Testis (tissue), 2 donors: ENCODE measurements at regions not wholly inside any gene's neighbourhood (a gene's known extent, or its start where the extent isn't known, plus 50 kb on each side); places are given as distances from the start of the nearest gene placed in this dataset.

ENCODE experiments used
- DNase-seq: peaks from one replicate; pipeline ENCODE4 v3.0.0-alpha.2; 2019
- H3K27ac ChIP-seq, 2 donors: fragments of 200-600 bp; sonication (generic); one replicate each; pipeline ENCODE4 v1.5.1; 2019
- H3K27me3 ChIP-seq: fragments of 200-600 bp; sonication (generic); one replicate; pipeline ENCODE4 v1.5.1; 2019
- H3K36me3 ChIP-seq: fragments of 200-600 bp; sonication (generic); one replicate; pipeline ENCODE4 v1.5.1; 2017; ENCODE audit warnings: low read depth; ENCODE audit errors: missing control alignments
- H3K4me1 ChIP-seq: fragments of 200-600 bp; sonication (generic); one replicate; pipeline ENCODE4 v1.5.1; 2019
- H3K4me3 ChIP-seq, 2 donors: fragments of 200-600 bp; sonication (generic); one replicate each; pipeline ENCODE4 v1.5.1; 2017 to 2019
- H3K9me3 ChIP-seq: fragments of 200-600 bp; sonication (generic); one replicate; pipeline ENCODE4 v1.5.1; 2017
- POLR2A ChIP-seq: fragments of 450-650 bp; IDR thresholded peaks from one replicate; pipeline ENCODE4 v1.6.1; 2017; ENCODE audit warnings: antibody characterized with exemption, mild to moderate bottlenecking, moderate library complexity
- WGBS, 2 donors: methylation state at CpG; one replicate each; pipeline ENCODE4 v1.1.5; 2018; 5-methylcytosine and 5-hydroxymethylcytosine counted together
- intact Hi-C: fragments of 100-400 bp; cut with DNase I; formaldehyde crosslinking; loops from one replicate; pipeline ENCODE4 v1.15.1; 2023; ENCODE audit warnings: low total_unique reads
- TF ChIP-seq, protein P1 (sequence below), 3 experiments: fragments of 450-650 bp in 2 of 3; fragments of 200-600 bp in 1 of 3; sonication (generic) in 1 of 3; IDR thresholded peaks; one replicate each; pipeline ENCODE4 v1.5.1; 2016 to 2019; ENCODE audit warnings: antibody characterized with exemption in 3 of 3, mild to moderate bottlenecking in 2 of 3, moderate library complexity in 1 of 3

DNA sequence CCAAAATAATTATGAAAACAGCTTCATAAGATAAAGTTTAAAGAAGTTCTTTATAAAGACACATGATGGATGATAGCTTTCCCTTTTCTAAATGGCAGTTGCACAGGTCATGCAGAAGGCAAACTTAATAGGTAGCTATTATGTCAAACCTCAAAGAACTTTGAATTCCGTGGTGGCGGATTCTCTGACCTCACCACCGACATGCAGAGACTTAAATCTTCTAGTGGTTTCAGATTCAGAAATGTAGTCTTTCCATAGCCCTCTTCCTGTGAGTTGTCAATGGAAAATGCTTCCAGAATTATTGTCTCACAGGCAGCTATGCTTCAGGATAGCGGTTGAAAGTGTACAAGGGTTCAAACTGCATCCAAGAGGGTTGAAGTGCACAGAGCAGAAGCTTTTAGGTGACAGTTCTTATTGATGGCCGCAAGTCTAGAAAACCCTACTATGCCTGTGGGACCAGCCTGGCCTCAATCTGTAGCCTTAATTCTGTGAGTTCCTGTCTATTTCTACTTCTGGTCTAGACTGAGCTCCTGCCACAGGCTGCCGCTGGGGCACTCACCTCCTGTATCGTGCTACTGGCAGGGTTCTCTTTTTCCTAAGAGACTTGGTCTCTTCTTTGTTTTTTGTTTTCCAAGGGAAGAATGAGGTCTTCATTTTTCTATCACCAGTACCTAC is 117.0 kb upstream of the ERRFI1 start:
- intact Hi-C loops = no loop called here
- 70 to 72% methylated on average over 7 of the region's 7 CpGs for WGBS, 2 donors
- Histone ChIP-seq H3K9me3 (no peaks in the 10 kb centered on the region), H3K36me3 (no peaks in the 10 kb centered on the region), H3K4me3 (no peak overlapping the region), H3K27me3 (no peaks in the 10 kb centered on the region), H3K4me1 (no peaks in the 10 kb centered on the region), H3K27ac (no peak overlapping the region)
- no peak for DNase-seq
- no peak for TF ChIP-seq POLR2A
- TF ChIP-seq, protein P1, sequence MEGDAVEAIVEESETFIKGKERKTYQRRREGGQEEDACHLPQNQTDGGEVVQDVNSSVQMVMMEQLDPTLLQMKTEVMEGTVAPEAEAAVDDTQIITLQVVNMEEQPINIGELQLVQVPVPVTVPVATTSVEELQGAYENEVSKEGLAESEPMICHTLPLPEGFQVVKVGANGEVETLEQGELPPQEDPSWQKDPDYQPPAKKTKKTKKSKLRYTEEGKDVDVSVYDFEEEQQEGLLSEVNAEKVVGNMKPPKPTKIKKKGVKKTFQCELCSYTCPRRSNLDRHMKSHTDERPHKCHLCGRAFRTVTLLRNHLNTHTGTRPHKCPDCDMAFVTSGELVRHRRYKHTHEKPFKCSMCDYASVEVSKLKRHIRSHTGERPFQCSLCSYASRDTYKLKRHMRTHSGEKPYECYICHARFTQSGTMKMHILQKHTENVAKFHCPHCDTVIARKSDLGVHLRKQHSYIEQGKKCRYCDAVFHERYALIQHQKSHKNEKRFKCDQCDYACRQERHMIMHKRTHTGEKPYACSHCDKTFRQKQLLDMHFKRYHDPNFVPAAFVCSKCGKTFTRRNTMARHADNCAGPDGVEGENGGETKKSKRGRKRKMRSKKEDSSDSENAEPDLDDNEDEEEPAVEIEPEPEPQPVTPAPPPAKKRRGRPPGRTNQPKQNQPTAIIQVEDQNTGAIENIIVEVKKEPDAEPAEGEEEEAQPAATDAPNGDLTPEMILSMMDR (IDR thresholded peaks at IDR 0.05) = no peak

- Histone ChIP-seq H3K27ac (no peak overlapping the region), H3K27me3 (no peaks in the 10 kb centered on the region), H3K9me3 (no peaks in the 10 kb centered on the region), H3K4me1 (peaks cover 3% of the 10 kb centered on the region), H3K4me3 (no peak overlapping the region), H3K36me3 (no peaks in the 10 kb centered on the region)
- TF ChIP-seq, protein P1 (IDR thresholded peaks at IDR 0.05) = no peak
- TF ChIP-seq POLR2A = no peak
- no peak for DNase-seq
- WGBS, 2 donors = 93 to 98% methylated on average over 11 of the region's 11 CpGs
- intact Hi-C loops = no loop called here
Observed at GRCh38 chr1:8139941-8140340, 113.8 kb upstream of the ERRFI1 start.

GRCh38 chr1:8139383-8139782 is 113.3 kb upstream of the ERRFI1 start:
- WGBS, 2 donors = 92 to 97% methylated on average over 6 of the region's 6 CpGs
- TF ChIP-seq, protein P1 (IDR thresholded peaks at IDR 0.05) = no peak
- TF ChIP-seq POLR2A = no peak
- no peaks in the 10 kb centered on the region for H3K9me3 ChIP-seq
- no peak overlapping the region for H3K4me3 ChIP-seq
- peaks cover 8% of the 10 kb centered on the region for H3K4me1 ChIP-seq
- H3K27me3 ChIP-seq = no peaks in the 10 kb centered on the region
- DNase-seq = no peak
- intact Hi-C loops = no loop called here
- no peaks in the 10 kb centered on the region for H3K36me3 ChIP-seq
- no peak overlapping the region for H3K27ac ChIP-seq

DNA sequence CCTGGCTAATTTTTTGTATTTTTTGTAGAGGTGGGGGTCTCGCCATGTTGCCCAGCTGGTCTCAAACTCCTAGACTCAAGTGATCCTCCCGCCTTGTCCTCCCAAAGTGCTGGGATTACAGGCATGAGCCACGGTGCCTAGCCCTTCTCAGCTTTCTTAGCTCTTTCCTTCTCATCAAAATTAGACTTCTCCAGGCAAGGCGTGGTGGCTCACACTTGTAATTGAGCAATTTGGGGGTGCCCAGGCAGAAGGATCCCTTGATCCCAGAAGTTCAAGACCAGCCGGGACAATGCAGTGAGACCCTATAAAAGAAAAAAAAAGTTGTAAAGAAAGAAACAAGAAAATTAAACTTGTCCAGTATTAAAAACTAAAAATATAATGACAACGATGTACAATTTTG is 112.6 kb upstream of the ERRFI1 start:
- TF ChIP-seq, protein P1 (IDR thresholded peaks at IDR 0.05) = no peak
- TF ChIP-seq POLR2A = no peak
- WGBS, 2 donors = 87 to 96% methylated on average over 6 of the region's 6 CpGs

More for the DNA sequence above, 112.6 kb upstream of the ERRFI1 start:
- Histone ChIP-seq H3K9me3 (no peaks in the 10 kb centered on the region), H3K4me3 (no peak overlapping the region), H3K4me1 (peaks cover 12% of the 10 kb centered on the region), H3K27ac (no peak overlapping the region), H3K36me3 (no peaks in the 10 kb centered on the region), H3K27me3 (no peaks in the 10 kb centered on the region)
- DNase-seq = no peak
- intact Hi-C loops = no loop called here
